GM19240 (cell line): ENCODE measurements at regions not wholly inside any gene's neighbourhood (a gene's known extent, or its start where the extent isn't known, plus 50 kb on each side); places are given as distances from the start of the nearest gene placed in this dataset.

Experiments used
- DNase-seq: peaks from one replicate; pipeline ENCODE4 v3.0.0; 2011; ENCODE audit warnings: low spot score; ENCODE audit not compliant: insufficient read length

- DNase-seq, result no peak
Observed at GRCh38 chr4:11790230-11790629, 361.5 kb upstream of the HS3ST1 start.

GRCh38 chr4:11783588-11783987, 354.9 kb upstream of the HS3ST1 start:
- DNase-seq, result no peak

GRCh38 chr4:11782859-11783258, 354.2 kb upstream of the HS3ST1 start:
- DNase-seq, result no peak

GRCh38 chr4:11777447-11777846, 348.8 kb upstream of the HS3ST1 start:
- no peak for DNase-seq

GRCh38 chr4:11774346-11774745, 345.7 kb upstream of the HS3ST1 start:
- DNase-seq, result no peak

- no peak for DNase-seq
Observed at GRCh38 chr4:11773798-11774197, 345.1 kb upstream of the HS3ST1 start.

- DNase-seq, result no peak
Observed at GRCh38 chr4:11769434-11769833, 340.7 kb upstream of the HS3ST1 start.

GRCh38 chr4:11768251-11768972, 339.7 kb upstream of the HS3ST1 start:
- no peak for DNase-seq

GRCh38 chr4:11765849-11766453, 337.3 kb upstream of the HS3ST1 start:
- peak; percentile 8 for DNase-seq

GRCh38 chr4:11748164-11748872, 319.6 kb upstream of the HS3ST1 start:
- DNase-seq, result no peak

- DNase-seq, result no peak
Observed at GRCh38 chr4:11746734-11747133, 318.0 kb upstream of the HS3ST1 start.

- no peak for DNase-seq
Observed at GRCh38 chr4:11743976-11744375, 315.3 kb upstream of the HS3ST1 start.

- no peak for DNase-seq
Observed at GRCh38 chr4:11743236-11743635, 314.5 kb upstream of the HS3ST1 start.

GRCh38 chr4:11741190-11741652, 312.5 kb upstream of the HS3ST1 start:
- DNase-seq, result no peak

- no peak for DNase-seq
Observed at GRCh38 chr4:11739992-11740391, 311.3 kb upstream of the HS3ST1 start.

- no peak for DNase-seq
Observed at GRCh38 chr4:11736978-11737377, 308.3 kb upstream of the HS3ST1 start.

- DNase-seq, result no peak
Observed at GRCh38 chr4:11735651-11736050, 307.0 kb upstream of the HS3ST1 start.

- DNase-seq, result no peak
Observed at GRCh38 chr4:11732155-11732554, 303.5 kb upstream of the HS3ST1 start.

- no peak for DNase-seq
Observed at GRCh38 chr4:11730545-11730944, 301.9 kb upstream of the HS3ST1 start.

GRCh38 chr4:11729548-11729947, 300.9 kb upstream of the HS3ST1 start:
- no peak for DNase-seq

GRCh38 chr4:11727903-11728564, 299.3 kb upstream of the HS3ST1 start:
- DNase-seq, result no peak

GRCh38 chr4:11724731-11725130, 296.0 kb upstream of the HS3ST1 start:
- DNase-seq, result no peak
